Astrocyte (in vitro differentiated cells and primary cell): ENCODE measurements at regions not wholly inside any gene's neighbourhood (a gene's known extent, or its start where the extent isn't known, plus 50 kb on each side); places are given as distances from the start of the nearest gene placed in this dataset.

Experiments used
- DNase-seq: peaks from one replicate; pipeline ENCODE4 v3.0.0-alpha.2; 2010; ENCODE audit warnings: low read depth
- FAIRE-seq: peaks from 2 replicates; lab custom pipeline; 2011; peaks lifted over from hg19 to GRCh38; lab: Jason Lieb, UNC
- H2AFZ ChIP-seq: 2 replicates; pipeline ENCODE4 v1.6.0; 2012; ENCODE audit warnings: low read depth, low read length, inconsistent platforms
- H3K27ac ChIP-seq: 2 replicates; pipeline ENCODE4 v1.5.1; 2011; ENCODE audit warnings: low read depth, low read length, inconsistent platforms
- H3K27me3 ChIP-seq: 2 replicates; pipeline ENCODE4 v1.6.0; 2011; ENCODE audit warnings: low read length, inconsistent platforms; ENCODE audit not compliant: insufficient read depth
- H3K36me3 ChIP-seq: 2 replicates; pipeline ENCODE4 v1.5.1; 2011; ENCODE audit warnings: low read length, inconsistent platforms; ENCODE audit not compliant: insufficient read depth
- H3K4me1 ChIP-seq: 2 replicates; pipeline ENCODE4 v1.5.1; 2011; ENCODE audit warnings: low read length, inconsistent platforms; ENCODE audit not compliant: insufficient read depth
- H3K4me2 ChIP-seq: 2 replicates; pipeline ENCODE4 v1.6.0; 2012; ENCODE audit warnings: low read length, inconsistent platforms
- H3K4me3 ChIP-seq: 2 replicates; pipeline ENCODE4 v1.5.1; 2011; ENCODE audit warnings: low read depth, mild to moderate bottlenecking, low read length, inconsistent platforms; ENCODE audit not compliant: insufficient read depth
- H3K79me2 ChIP-seq: 2 replicates; pipeline ENCODE4 v1.6.0; 2012; ENCODE audit warnings: mild to moderate bottlenecking, low read length, inconsistent platforms; ENCODE audit not compliant: insufficient read depth
- H3K9ac ChIP-seq: 2 replicates; pipeline ENCODE4 v1.6.0; 2012; ENCODE audit warnings: mild to moderate bottlenecking, low read length, inconsistent platforms
- H3K9me3 ChIP-seq: 2 replicates; pipeline ENCODE4 v1.5.1; 2012; ENCODE audit warnings: low read depth, mild to moderate bottlenecking, low read length, inconsistent platforms; ENCODE audit not compliant: insufficient read depth
- H4K20me1 ChIP-seq: 2 replicates; pipeline ENCODE4 v1.6.0; 2012; ENCODE audit warnings: low read length, inconsistent platforms; ENCODE audit not compliant: insufficient read depth
- H3K27ac Mint-ChIP-seq: one replicate; pipeline ENCODE4 v1.8.0; 2021; ENCODE audit warnings: mild to moderate bottlenecking, mixed read lengths; ENCODE audit not compliant: unreplicated experiment
- H3K27me3 Mint-ChIP-seq: one replicate; pipeline ENCODE4 v1.8.0; 2021; ENCODE audit warnings: low read depth, mixed read lengths; ENCODE audit not compliant: unreplicated experiment
- H3K36me3 Mint-ChIP-seq: one replicate; pipeline ENCODE4 v1.8.0; 2021; ENCODE audit warnings: low read depth, mixed read lengths; ENCODE audit not compliant: unreplicated experiment
- H3K4me1 Mint-ChIP-seq: one replicate; pipeline ENCODE4 v1.8.0; 2021; ENCODE audit warnings: low read depth, mixed read lengths; ENCODE audit not compliant: unreplicated experiment
- H3K4me3 Mint-ChIP-seq: one replicate; pipeline ENCODE4 v1.8.0; 2021; ENCODE audit warnings: mild to moderate bottlenecking, moderate library complexity, mixed read lengths; ENCODE audit not compliant: unreplicated experiment
- H3K9me3 Mint-ChIP-seq: one replicate; pipeline ENCODE4 v1.8.0; 2021; ENCODE audit warnings: mild to moderate bottlenecking, mixed read lengths; ENCODE audit not compliant: unreplicated experiment
- CTCF ChIP-seq: IDR thresholded peaks from 2 replicates; pipeline ENCODE4 v1.5.1; 2011; ENCODE audit warnings: low read depth, mild to moderate bottlenecking, inconsistent platforms, low read length, moderate library complexity; ENCODE audit not compliant: insufficient read depth
- EZH2 ChIP-seq: IDR thresholded peaks from 2 replicates; pipeline ENCODE4 v1.6.1; 2012; ENCODE audit warnings: mild to moderate bottlenecking, low read length, inconsistent platforms; ENCODE audit not compliant: insufficient read depth

- Histone ChIP-seq H3K36me3 (no peaks in the 10 kb centered on the region), H2AFZ (no peak overlapping the region), H3K27me3 (no peaks in the 10 kb centered on the region), H3K9ac (no peak overlapping the region), H4K20me1 (no peaks in the 10 kb centered on the region), H3K79me2 (no peaks in the 10 kb centered on the region), H3K4me1 (peaks cover 5% of the 10 kb centered on the region), H3K27ac (no peak overlapping the region), H3K9me3 (no peaks in the 10 kb centered on the region), H3K4me3 (no peak overlapping the region), H3K4me2 (no peak overlapping the region)
- FAIRE-seq (no peak), DNase-seq (no peak)
- H3K36me3 Mint-ChIP-seq, result no peaks in the 10 kb centered on the region
- H3K9me3 Mint-ChIP-seq, result no peaks in the 10 kb centered on the region
- H3K4me3 Mint-ChIP-seq, result no peak overlapping the region
- H3K4me1 Mint-ChIP-seq, result peaks cover 12% of the 10 kb centered on the region
- no peaks in the 10 kb centered on the region for H3K27me3 Mint-ChIP-seq
- TF ChIP-seq CTCF, result no peak
- no peak for TF ChIP-seq EZH2
- H3K27ac Mint-ChIP-seq, result no peak overlapping the region
Measured at GRCh38 chr4:111540671-111541070, 604.6 kb upstream of the FAM241A start.

- TF ChIP-seq EZH2 (no peak), CTCF (no peak)
- Histone ChIP-seq H3K27me3 (no peaks in the 10 kb centered on the region), H3K4me2 (no peak overlapping the region), H3K27ac (no peak overlapping the region), H3K4me1 (peaks cover 5% of the 10 kb centered on the region), H3K9ac (no peak overlapping the region), H3K9me3 (no peaks in the 10 kb centered on the region), H3K36me3 (no peaks in the 10 kb centered on the region), H2AFZ (no peak overlapping the region), H3K79me2 (no peaks in the 10 kb centered on the region), H4K20me1 (no peaks in the 10 kb centered on the region), H3K4me3 (no peak overlapping the region)
- H3K36me3 Mint-ChIP-seq, result no peaks in the 10 kb centered on the region
- DNase-seq, result no peak
- FAIRE-seq, result no peak
- H3K4me1 Mint-ChIP-seq, result peaks cover 12% of the 10 kb centered on the region
- H3K27me3 Mint-ChIP-seq, result no peaks in the 10 kb centered on the region
- H3K9me3 Mint-ChIP-seq, result no peaks in the 10 kb centered on the region
- no peak overlapping the region for H3K27ac Mint-ChIP-seq
- H3K4me3 Mint-ChIP-seq, result no peak overlapping the region
Measured at GRCh38 chr4:111542056-111542455, 603.2 kb upstream of the FAM241A start.

GRCh38 chr4:111546881-111547280, 598.4 kb upstream of the FAM241A start:
- no peaks in the 10 kb centered on the region for H3K27me3 ChIP-seq
- no peaks in the 10 kb centered on the region for H4K20me1 ChIP-seq
- TF ChIP-seq EZH2, result no peak
- TF ChIP-seq CTCF, result no peak
- DNase-seq (no peak), FAIRE-seq (no peak)
- no peaks in the 10 kb centered on the region for H3K9me3 ChIP-seq
- H2AFZ ChIP-seq, result peak overlapping the region; percentile 21
- no peak overlapping the region for H3K27ac ChIP-seq
- H3K9ac ChIP-seq, result no peak overlapping the region
- no peak overlapping the region for H3K4me3 Mint-ChIP-seq
- no peak overlapping the region for H3K4me3 ChIP-seq
- H3K9me3 Mint-ChIP-seq, result no peaks in the 10 kb centered on the region
- no peak overlapping the region for H3K4me2 ChIP-seq
- no peaks in the 10 kb centered on the region for H3K4me1 ChIP-seq
- no peak overlapping the region for H3K27ac Mint-ChIP-seq
- no peaks in the 10 kb centered on the region for H3K79me2 ChIP-seq
- peaks cover 2% of the 10 kb centered on the region for H3K4me1 Mint-ChIP-seq
- H3K36me3 Mint-ChIP-seq, result no peaks in the 10 kb centered on the region
- no peaks in the 10 kb centered on the region for H3K27me3 Mint-ChIP-seq
- H3K36me3 ChIP-seq, result no peaks in the 10 kb centered on the region
